Mucosa of rectum (tissue), 2 donors: ENCODE measurements at regions not wholly inside any gene's neighbourhood (a gene's known extent, or its start where the extent isn't known, plus 50 kb on each side); places are given as distances from the start of the nearest gene placed in this dataset.
"Not testable (repeated sequence)": the region's sequence is repeated elsewhere in the genome, so short reads cannot be mapped to it uniquely, and the experiment has no call there.

Experiments
- H3K27ac ChIP-seq, 2 donors: one replicate each; pipeline ENCODE4 v1.7.0; 2013; ENCODE audit warnings: inconsistent platforms in 2 of 2, low read depth in 2 of 2, low read length in 2 of 2
- H3K27me3 ChIP-seq, 2 donors: one replicate each; pipeline ENCODE4 v1.7.0; 2013; ENCODE audit warnings: low read length in 2 of 2; ENCODE audit not compliant: control insufficient read depth in 2 of 2, insufficient read depth in 2 of 2
- H3K36me3 ChIP-seq, 2 donors: one replicate each; pipeline ENCODE4 v1.7.0; 2013; ENCODE audit warnings: low read length in 2 of 2; ENCODE audit not compliant: control insufficient read depth in 2 of 2, insufficient read depth in 2 of 2
- H3K4me1 ChIP-seq, 2 donors: one replicate each; pipeline ENCODE4 v1.7.0; 2013; ENCODE audit warnings: low read length in 2 of 2, mild to moderate bottlenecking in 1 of 2; ENCODE audit not compliant: control insufficient read depth in 2 of 2, insufficient read depth in 2 of 2
- H3K4me3 ChIP-seq, 2 donors: one replicate each; pipeline ENCODE4 v1.7.0; 2013; ENCODE audit warnings: low read length in 2 of 2
- H3K9ac ChIP-seq, 2 donors: one replicate each; pipeline ENCODE4 v1.7.0; 2013; ENCODE audit warnings: low read length in 2 of 2, low read depth in 1 of 2, mild to moderate bottlenecking in 1 of 2
- H3K9me3 ChIP-seq, 2 donors: one replicate each; pipeline ENCODE4 v1.7.0; 2013; ENCODE audit warnings: low read length in 2 of 2; ENCODE audit not compliant: control insufficient read depth in 2 of 2
- donor health status: healthy.
- donor health status: Normal muscosa, but diverticular disease.

- H3K27me3 ChIP-seq = no peaks in the 10 kb centered on the region
- H3K9ac ChIP-seq = no peak overlapping the region
- H3K4me3 ChIP-seq = no peak overlapping the region
- no peaks in the 10 kb centered on the region for H3K9me3 ChIP-seq
- H3K36me3 ChIP-seq = no peaks in the 10 kb centered on the region
- H3K27ac ChIP-seq = no peak overlapping the region
- H3K4me1 ChIP-seq = no peaks in the 10 kb centered on the region
These were observed 509.9 kb upstream of the SYNCRIP start for GRCh38 chr6:86152546-86152945.

GRCh38 chr6:86148586-86148985, 505.9 kb upstream of the SYNCRIP start:
- no peaks in the 10 kb centered on the region for H3K4me1 ChIP-seq
- H3K36me3 ChIP-seq = no peaks in the 10 kb centered on the region
- H3K27ac ChIP-seq = no peak overlapping the region
- no peaks in the 10 kb centered on the region for H3K9me3 ChIP-seq
- H3K9ac ChIP-seq = no peak overlapping the region
- H3K4me3 ChIP-seq = no peak overlapping the region
- H3K27me3 ChIP-seq = no peaks in the 10 kb centered on the region

GRCh38 chr6:86147859-86148258, 505.2 kb upstream of the SYNCRIP start:
- H3K36me3 ChIP-seq = no peaks in the 10 kb centered on the region
- no peaks in the 10 kb centered on the region for H3K27me3 ChIP-seq
- no peak overlapping the region for H3K9ac ChIP-seq
- no peaks in the 10 kb centered on the region for H3K4me1 ChIP-seq
- H3K9me3 ChIP-seq = no peaks in the 10 kb centered on the region
- H3K27ac ChIP-seq = no peak overlapping the region
- no peak overlapping the region for H3K4me3 ChIP-seq

DNA sequence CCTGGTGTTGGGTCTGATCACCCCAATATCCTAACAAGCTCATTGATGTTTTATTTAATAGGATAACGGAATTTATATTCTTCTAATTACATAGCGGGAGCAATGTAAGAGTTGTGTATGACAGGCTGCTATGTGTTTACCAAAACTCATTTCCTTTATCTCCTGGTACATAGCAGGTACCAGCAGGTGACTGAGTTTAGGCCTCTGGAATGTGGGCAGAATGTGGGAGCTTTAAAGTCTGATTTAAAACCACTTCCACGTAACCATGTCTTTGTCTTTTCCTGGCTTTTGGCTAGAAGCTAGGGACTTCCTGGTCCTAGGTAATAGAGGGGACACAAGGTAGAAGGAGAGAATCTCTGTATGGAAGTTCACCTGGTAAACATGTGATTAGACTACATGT, 504.6 kb upstream of the SYNCRIP start:
- Histone ChIP-seq H3K4me1 (no peaks in the 10 kb centered on the region), H3K36me3 (no peaks in the 10 kb centered on the region), H3K9ac (no peak overlapping the region), H3K9me3 (no peaks in the 10 kb centered on the region), H3K27me3 (no peaks in the 10 kb centered on the region), H3K27ac (no peak overlapping the region), H3K4me3 (no peak overlapping the region)

GRCh38 chr6:86146751-86147150, 504.1 kb upstream of the SYNCRIP start:
- H3K27me3 ChIP-seq, H3K27ac ChIP-seq, H3K9me3 ChIP-seq, H3K9ac ChIP-seq, H3K36me3 ChIP-seq, H3K4me1 ChIP-seq, H3K4me3 ChIP-seq: not testable (repeated sequence)

GRCh38 chr6:86142326-86142725, 499.6 kb upstream of the SYNCRIP start:
- Histone ChIP-seq H3K4me3 (no peak overlapping the region), H3K4me1 (no peaks in the 10 kb centered on the region), H3K27me3 (no peaks in the 10 kb centered on the region), H3K36me3 (no peaks in the 10 kb centered on the region), H3K9me3 (no peaks in the 10 kb centered on the region), H3K27ac (no peak overlapping the region), H3K9ac (no peak overlapping the region)

DNA sequence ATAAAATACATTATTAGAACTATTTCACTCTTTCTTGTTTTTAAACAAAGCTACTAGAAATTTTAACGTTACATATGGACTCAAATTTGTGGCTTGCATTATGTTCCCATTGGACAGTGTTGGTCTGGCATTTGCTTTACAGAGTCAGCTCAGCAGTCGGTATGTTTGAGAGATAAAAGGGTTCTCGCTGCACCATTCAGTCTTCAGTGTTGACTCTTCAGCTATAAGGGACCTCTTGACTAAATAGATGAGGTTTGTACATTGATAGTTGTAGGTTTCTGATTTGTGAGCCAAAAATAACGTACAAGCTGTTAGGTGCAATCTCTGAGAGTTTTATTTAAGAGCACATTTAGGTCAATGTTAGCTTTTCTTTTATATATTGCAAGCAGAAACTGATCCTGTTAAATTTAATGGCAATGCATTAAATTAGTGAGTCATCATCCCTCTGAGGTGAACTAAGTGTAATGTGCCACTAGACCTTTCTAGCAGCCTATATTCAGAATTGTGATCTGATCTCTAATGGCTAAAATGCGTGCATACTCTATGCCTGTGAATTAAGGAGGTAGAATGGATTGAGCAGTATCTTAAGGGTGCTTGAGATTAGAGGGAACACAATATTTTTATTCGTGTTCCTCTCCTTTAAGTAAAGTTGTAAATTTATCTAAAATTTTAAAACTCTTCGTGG, 485.6 kb upstream of the SYNCRIP start:
- no peaks in the 10 kb centered on the region for H3K36me3 ChIP-seq
- H3K9ac ChIP-seq = no peak overlapping the region
- no peaks in the 10 kb centered on the region for H3K4me1 ChIP-seq
- no peak overlapping the region for H3K4me3 ChIP-seq
- peaks cover 2 to 11% of the 10 kb centered on the region in 2 donors for H3K9me3 ChIP-seq
- no peak overlapping the region for H3K27ac ChIP-seq
- no peaks in the 10 kb centered on the region for H3K27me3 ChIP-seq

DNA sequence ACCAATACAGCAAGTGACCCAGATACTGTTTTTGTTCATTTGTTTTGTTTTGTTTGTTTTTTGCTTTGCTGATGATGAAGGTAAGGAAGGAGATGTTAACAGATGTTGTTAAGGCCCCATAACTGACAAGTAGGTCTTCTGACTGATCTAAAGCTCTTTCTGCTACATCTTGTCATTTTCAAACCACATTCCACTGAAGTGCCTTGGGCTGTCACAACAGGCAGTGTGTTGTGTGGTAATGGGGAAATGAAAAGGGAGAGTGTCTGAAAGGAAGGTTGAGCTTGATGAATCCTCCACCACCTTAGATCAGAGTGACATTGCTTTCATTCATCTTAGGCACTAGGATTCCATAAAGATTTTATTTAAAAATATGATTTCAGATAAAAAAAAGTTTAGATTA, 479.4 kb upstream of the SYNCRIP start:
- H3K9me3 ChIP-seq = peaks cover 0 to 2% of the 10 kb centered on the region in 2 donors
- H3K9ac ChIP-seq = no peak overlapping the region
- no peaks in the 10 kb centered on the region for H3K4me1 ChIP-seq
- no peaks in the 10 kb centered on the region for H3K36me3 ChIP-seq
- no peaks in the 10 kb centered on the region for H3K27me3 ChIP-seq
- no peak overlapping the region for H3K4me3 ChIP-seq
- H3K27ac ChIP-seq = no peak overlapping the region

- no peaks in the 10 kb centered on the region for H3K4me1 ChIP-seq
- no peak overlapping the region for H3K4me3 ChIP-seq
- H3K9me3 ChIP-seq = no peaks in the 10 kb centered on the region
- H3K9ac ChIP-seq = no peak overlapping the region
- H3K27ac ChIP-seq = no peak overlapping the region
- H3K27me3 ChIP-seq = no peaks in the 10 kb centered on the region
- H3K36me3 ChIP-seq = no peaks in the 10 kb centered on the region
These were observed 475.6 kb upstream of the SYNCRIP start for GRCh38 chr6:86118271-86118670.

DNA sequence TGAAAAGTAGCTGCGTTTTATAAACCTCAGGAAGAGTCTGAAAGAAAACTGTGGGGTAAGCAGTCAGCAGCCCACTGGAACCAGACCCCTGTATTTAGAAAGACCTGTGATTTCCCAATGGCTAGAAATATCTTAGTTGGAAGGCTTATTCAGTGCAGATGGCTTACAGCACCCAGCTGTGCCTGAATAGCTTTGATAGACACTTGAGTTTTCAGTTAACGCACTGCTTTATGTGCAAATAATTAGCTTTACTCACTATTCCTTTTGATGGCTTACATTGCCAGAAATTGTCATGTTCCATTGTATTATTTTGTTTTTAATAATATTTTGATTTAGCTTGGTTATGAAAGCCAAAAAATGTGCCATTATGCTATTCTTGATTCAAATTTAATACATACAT, 465.3 kb upstream of the SYNCRIP start:
- no peaks in the 10 kb centered on the region for H3K9me3 ChIP-seq
- no peak overlapping the region for H3K9ac ChIP-seq
- H3K4me3 ChIP-seq = no peak overlapping the region

DNA sequence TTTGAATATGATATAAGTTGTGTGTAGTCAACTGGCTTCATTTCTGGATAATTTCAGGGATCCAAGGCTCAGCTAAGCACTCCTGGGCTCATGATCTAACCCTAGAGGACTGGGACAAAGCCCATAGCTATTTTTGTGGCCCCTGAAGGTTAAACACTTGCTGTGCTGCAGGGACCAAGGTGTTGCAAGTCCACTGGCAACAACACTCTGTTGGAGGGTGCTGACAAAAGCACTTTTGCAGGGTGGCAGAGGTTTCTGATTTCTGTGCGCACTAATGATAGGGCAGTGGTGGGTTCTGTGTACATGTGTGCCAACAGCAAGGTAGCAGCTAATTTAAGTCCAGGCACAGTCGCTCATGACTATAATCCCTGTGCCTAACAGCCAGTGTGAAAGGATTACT, 445.3 kb upstream of the SYNCRIP start:
- H3K9me3 ChIP-seq = no peaks in the 10 kb centered on the region
- no peak overlapping the region for H3K9ac ChIP-seq
- no peaks in the 10 kb centered on the region for H3K4me1 ChIP-seq
- H3K27me3 ChIP-seq = no peaks in the 10 kb centered on the region
- H3K36me3 ChIP-seq = no peaks in the 10 kb centered on the region
- no peak overlapping the region for H3K27ac ChIP-seq
- no peak overlapping the region for H3K4me3 ChIP-seq

More for the DNA sequence above, 465.3 kb upstream of the SYNCRIP start:
- H3K36me3 ChIP-seq = no peaks in the 10 kb centered on the region
- H3K4me1 ChIP-seq = no peaks in the 10 kb centered on the region
- H3K27ac ChIP-seq = no peak overlapping the region
- H3K27me3 ChIP-seq = no peaks in the 10 kb centered on the region
